ENCODE measurements at regions not wholly inside any gene's neighbourhood (a gene's known extent, or its start where the extent isn't known, plus 50 kb on each side); places are given as distances from the start of the nearest gene placed in this dataset.

GRCh38 chr12:105933671-105934665 lies 204.8 kb downstream of the NUAK1 start:
- TF ChIP-seq ELF4 (IDR thresholded peaks at IDR 0.05) (no peak), ZNF384 (IDR thresholded peaks at IDR 0.05) (no peak), L3MBTL2 (conservative IDR thresholded peaks at IDR 0.05) (no peak), HDGF (IDR thresholded peaks at IDR 0.05; ENCODE audit: borderline replicate concordance) (no peak), BHLHE40 (IDR thresholded peaks at IDR 0.05; ENCODE audit: borderline replicate concordance) (no peak), CTBP1 (IDR thresholded peaks at IDR 0.05; ENCODE audit: borderline replicate concordance) (no peak), SP1 (IDR thresholded peaks at IDR 0.05) (no peak), TARDBP (IDR thresholded peaks at IDR 0.05) (no peak), FOXM1 (IDR thresholded peaks at IDR 0.05; ENCODE audit: borderline replicate concordance) (no peak), FOXK2 (IDR thresholded peaks at IDR 0.05) (no peak), SUZ12 (IDR thresholded peaks at IDR 0.05) (no peak), LEF1 (IDR thresholded peaks at IDR 0.05; ENCODE audit: borderline replicate concordance) (no peak), NFRKB (IDR thresholded peaks at IDR 0.05) (no peak)
